ELF-1 (cell line): ENCODE measurements at regions not wholly inside any gene's neighbourhood (a gene's known extent, or its start where the extent isn't known, plus 50 kb on each side); places are given as distances from the start of the nearest gene placed in this dataset.

ENCODE experiments used
- DNase-seq: peaks from one replicate; pipeline ENCODE4 v3.0.0-alpha.2; 2016; ENCODE audit warnings: low read depth, low spot score

DNA sequence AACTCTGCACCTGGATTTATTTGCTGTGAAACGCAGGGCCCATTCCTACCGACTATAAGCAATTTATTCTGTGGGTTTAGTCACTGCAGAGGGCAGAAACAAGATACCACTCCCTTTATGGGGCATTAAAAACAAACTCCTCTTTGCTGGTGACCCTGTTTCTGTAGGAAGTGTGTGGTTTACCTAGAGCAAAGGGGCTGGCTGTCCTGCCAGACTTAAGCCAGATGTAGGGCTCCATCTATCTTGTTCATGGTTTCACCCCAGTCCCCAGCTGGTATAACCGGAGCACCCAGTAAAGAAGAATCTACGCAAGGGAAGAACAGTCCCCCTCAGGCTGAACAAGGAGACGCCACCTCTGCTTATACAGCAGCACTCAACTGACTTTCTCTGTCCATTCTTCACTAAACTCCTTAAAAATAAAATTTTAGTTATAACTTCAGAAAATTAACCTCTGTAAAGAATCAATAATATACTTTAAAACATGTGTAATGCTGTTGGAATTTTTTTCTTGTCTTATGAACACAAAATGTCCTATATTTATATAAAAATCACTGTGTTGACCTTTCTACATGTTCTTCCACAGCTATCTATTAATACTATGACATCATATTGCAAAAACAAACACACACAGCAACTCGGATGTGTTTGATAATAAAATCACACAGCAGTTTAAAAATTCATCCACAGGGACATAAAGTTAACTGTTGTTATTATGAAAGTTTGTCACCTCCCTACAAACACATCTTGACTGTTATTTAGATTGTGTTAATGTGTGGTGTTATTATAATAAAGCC, 126.1 kb upstream of the RPS6KA2 start:
- no peak for DNase-seq

DNA sequence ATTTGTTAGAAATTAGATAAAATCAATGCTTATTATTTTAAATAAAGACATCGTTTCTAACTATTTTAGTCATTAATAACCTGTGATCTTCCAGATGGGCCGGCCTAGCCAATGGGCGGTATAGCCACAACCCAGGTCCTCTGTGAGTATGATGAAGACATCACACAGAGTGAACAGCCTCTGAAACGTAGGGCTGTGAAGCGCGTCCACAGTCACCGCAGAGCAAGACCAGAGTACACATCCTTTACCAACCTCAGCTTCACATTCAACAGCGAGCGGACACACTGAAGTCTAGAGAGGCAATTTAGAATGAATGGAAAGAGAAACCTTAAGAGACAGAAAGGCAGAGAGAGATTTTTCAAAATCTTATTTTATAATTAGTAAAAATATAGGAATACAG, 125.0 kb upstream of the RPS6KA2 start:
- no peak for DNase-seq

DNA sequence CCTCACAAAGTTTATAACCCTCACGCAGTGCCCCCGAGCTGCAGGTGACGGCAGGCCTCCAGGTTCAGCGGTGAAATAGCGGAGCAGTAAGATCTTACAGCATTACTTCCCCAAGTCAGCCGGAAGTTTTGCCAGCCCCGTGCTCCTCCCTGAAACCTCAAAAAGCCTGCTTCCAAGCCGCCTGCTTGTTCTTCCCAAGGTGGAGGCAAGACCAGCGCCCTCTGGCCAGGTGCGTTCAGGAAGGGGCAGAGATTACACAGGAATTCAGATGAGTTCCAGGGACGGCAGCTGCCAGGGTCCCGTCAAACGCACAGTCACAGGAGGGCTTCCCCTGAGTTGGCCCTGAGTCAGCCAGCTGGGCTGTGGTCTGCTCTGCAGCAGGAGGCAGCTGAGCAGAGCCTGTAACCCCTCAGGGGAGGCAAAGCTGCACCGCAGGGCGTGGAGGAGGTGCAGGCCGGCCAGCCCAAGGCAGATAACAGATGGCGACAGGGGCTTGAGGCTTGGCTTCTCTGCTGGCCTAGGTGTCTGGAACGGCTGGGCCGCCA, 124.1 kb upstream of the RPS6KA2 start:
- peak; percentile 91 for DNase-seq

DNA sequence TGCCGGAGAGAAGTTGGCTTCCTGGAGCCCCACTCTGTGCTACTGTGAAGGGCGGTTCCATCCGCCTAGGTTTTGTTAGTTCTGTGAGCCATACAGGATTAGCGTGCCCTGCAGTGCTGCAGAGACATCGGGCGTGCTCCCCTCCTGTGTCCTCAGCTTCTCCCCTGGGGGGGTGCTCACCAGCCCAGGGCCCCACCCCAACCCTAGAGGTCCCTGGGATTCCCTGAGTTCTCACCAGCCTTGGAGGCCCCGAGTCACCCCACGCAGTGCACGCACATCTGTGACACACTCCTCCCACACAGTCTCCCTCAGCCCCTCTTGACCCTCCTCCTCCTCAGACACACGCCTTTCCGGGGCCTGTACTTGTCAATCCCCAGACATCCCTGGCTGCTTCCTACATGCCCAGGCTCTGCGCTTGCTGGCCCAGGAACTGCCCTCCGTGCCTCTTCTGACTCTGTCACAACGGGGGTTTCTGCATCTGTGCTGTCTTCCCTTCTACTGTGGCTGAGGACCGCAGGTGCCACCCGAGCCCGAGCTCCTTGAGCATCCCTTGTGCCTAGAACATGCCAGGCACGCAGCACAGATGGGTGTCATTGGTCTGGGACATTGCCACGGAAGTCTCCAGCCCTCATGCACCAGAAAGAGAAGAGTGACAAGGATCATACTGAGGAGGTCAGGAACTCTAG, 123.2 kb upstream of the RPS6KA2 start:
- DNase-seq, result no peak

DNA sequence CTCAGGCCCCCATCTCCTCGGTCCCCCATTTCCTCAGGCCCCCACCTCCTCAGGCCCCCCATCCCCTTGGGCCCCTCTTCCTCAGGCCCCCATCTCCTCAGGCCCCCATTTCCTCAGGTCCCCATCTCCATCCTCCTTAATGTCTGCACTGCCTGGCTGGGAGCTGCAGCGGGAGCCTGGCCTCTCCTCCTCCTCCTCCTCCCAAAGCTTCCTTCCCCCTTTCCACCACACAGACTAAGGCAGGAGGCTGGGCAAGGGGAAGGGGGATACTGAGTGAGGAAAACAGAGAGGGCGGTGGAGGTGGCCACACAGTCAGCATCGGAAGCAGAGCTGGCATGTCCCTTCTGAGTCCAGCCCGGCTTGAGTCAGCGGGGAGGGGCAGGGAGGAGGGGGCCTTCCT, 122.6 kb upstream of the RPS6KA2 start:
- DNase-seq, result no peak

DNA sequence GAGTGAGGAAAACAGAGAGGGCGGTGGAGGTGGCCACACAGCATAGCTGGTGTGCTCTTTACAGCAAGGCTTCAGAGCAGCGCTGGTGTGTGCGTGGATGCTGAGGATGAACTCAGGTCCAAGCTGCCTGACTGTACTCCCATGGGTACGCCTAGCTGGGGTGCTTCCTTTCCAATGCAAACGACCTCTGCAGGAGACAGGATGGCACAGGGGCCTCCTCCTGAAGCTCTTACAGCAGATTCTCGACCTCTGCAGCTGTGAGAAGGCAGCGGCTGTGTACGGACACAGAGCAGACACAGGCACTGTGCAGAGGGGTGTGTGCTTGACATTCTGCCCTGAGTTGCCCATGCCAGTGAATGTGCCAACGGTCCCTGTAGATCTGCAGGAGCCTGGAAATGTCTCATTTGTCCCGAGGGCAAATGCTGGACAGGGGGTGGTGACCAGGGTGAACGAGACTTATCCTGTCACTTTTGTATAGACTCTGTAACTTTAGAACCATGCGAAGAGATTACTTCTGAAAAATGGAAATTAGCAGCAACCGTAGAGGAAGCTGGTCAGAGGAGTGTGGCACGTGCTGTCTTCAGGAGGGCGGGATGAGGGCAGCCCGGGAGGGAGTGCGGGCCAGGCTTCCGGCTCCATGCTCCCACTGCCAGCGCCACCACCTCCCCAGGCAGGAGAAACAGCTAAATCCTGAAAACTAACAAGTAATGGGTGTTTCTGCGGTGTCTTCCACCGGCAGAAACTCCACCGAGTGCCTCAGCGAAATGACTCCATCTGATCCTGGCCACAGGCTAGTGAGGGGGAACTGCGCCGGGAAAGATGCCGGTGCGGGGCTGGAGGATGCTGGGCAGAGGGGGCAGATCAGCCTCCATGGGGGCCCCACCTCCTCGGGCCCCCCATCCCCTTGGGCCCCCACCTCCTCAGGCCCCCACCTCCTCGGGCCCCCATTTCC, 120.9 kb upstream of the RPS6KA2 start:
- DNase-seq, result no peak

DNA sequence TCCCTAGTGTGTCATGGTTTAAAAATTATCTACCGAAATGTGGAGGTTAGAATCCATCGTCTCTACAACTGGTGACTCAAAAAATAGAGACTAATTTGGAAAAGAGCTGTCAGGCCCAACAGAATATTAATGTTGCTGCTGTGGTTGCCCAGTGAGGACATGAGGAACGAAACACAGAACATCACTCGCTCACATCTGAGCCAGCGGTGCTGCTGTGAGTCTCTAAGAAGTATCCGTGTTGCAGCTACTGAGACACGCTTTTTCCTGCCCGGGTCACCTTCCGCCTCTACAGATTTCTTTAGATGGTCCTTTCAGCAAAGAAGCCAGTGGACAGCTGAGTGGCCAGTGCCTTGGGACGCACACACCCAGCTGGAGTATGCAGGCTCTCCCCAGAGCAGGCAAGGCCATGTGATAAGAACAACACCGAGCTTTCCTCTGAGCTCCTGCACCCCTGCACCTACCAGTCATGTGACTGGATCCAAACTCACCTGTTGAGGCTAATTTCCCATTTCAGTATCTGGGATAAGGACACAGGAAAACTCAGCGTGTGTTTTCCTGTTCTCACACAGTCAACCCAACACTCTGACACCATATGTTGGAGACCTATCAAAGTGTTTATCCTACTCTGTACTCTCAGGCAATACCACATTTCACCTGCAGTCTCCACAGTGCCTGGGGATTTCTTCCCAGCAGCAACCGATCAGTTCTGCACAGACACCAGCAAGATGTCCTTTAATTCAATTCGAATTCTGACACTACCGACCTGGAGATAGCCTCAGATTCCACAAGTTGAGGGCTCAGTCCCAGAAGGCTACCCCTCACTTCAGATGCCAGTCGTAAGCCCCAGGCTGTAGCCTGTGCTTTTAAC, 119.0 kb upstream of the RPS6KA2 start:
- DNase-seq, result no peak

DNA sequence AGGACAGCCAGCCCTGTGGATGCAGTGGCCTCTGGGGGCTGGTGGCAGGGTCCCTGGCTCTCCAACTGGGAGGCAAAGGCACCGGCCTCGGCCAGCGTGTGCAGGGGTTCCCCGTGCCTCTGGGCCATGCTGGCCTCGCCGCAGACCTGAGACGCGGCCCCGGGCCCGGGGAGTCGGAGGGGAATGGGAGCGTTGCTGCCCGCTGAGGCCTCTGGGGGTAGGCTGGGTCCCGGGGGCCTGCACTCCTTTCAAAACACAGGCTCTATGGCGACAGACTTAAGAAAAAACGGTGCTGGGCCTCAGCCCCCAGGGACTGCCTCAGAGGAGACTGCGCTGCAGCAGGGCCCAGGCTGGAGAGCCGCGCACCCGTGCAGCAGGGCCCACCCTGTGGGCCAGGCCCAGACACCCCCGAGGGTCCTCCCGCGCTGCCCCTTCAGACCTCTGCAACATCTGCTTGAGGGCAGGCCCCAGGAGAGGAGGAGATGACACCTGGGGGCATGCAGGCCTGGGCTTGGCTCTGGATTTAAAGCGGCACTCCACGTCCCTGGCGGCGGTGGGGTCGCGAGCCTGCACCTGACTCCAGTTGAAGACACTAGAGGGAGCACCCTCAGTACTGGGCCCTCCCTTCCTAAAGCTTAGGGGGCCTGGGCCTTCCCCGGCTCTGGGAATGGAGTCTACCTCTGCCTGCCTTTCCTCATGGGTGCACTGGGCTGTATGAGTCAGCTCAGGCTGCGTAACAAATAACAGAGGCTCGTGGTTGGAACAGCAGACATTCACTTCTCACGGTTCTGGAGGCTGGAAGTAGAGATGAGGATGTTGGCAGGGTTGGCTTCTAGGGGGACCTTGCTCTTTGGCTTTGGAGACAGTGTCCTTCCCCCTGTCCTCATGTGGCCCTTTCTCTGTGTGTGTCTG, 117.4 kb upstream of the RPS6KA2 start:
- DNase-seq, result peak; percentile 55

DNA sequence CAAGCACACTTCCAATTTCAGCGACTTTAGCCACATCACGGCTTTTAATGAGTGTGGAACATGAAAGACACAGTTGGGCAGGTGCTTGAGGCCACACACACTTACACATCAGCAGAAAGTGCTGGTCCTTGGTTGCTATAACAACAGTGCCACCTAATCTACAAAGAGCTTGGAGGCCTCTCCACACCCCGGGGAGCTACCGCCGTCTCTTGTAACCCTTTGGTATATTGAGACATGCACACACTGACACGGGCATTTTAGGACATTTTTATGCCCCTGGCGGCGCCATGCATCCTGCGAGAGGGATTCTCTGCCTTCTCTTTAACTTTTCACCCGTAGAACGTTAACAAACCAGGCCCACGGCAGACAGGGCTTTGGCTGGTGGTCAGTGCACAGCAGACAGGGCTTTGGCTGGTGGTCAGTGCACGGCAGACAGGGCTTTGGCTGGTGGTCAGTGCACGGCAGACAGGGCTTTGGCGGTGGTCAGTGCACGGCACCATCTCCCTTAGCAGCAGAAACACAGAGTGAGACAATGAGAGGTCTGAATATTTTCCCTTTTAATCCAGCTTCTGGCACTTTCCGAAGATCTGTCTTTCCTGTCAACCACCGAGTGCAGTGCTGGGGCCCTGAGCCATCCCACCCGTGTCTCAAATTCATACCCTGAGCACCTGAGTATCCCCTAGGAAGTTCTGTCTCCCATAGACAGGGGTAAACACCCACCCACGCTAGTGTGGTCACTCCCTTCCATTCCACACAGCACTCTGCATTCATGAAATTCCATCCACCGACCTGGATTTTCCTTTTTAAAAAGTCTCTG, 116.6 kb upstream of the RPS6KA2 start:
- DNase-seq, result no peak

DNA sequence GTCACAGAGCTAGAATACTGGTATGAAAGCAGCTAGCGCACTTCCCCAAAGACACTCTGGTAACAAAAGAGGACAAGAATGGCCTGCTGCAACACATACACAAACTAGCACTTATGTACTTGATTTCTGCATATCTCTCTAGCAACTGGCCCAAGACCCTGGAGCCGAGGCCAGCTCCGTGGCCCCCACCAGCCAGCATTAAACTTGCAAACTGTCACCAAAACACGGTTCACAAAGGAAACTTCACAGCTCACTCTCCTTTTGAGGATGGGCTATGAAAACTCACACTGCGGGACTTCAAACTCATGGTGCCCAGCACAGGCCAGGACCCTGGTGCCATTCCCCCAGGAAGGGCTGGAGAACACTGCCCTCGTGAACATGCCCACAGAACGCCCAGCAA, 115.9 kb upstream of the RPS6KA2 start:
- no peak for DNase-seq

DNA sequence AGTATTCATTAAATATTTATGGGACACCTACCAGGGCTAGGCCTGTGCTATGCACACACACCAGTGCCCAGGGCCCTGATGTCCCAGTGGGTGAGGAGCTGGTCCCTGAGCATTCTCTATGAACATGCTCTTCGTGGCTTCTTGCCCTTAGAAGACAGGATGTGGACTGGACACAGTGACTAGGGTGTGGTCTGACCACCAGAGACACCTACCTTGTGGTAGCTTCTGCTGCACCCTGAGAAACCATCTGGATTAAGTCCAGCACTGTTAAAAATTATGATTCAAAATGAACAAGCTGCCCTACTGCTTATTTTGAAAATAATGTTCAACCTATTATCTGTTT, 112.9 kb upstream of the RPS6KA2 start:
- no peak for DNase-seq

DNA sequence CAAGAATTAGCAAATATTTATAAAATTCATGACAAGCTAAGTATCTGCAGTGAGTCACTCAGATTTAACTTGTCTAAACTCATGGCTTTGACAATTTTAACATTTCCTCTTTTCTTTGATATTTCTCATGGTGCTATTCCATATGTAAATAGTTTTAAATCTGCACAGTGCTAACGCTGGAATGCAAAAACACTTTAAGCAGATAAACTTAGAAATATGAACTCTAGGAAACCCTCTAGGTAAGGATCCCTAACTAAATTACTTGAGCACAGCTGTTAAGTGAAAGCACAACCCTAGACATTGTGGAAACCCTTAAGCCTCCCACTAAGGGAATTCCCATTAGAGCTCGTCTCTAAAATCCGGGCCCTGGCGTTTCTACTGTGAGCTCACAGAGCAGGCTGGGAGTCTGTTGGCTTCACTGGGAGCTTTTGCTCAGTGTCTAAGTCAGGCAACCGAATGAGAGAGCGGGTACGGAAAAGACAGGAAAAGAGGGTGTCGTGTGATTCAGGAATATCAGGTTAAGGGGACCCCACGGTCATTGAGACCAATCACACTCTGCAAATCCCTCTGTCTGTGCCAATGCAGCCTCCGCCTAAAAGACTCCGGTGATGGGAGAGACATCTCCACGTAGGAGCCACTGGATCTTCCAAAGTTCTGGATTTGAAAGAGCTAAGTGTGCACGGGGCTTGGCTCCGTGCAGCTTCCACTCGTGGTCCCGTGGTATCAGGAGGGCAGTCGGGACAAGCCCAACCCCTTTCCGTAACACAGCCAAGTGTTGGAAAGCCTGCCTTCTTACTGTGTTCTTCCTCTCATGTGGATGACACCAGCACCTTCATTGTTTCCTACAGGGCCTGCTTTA, 112.3 kb upstream of the RPS6KA2 start:
- no peak for DNase-seq

DNA sequence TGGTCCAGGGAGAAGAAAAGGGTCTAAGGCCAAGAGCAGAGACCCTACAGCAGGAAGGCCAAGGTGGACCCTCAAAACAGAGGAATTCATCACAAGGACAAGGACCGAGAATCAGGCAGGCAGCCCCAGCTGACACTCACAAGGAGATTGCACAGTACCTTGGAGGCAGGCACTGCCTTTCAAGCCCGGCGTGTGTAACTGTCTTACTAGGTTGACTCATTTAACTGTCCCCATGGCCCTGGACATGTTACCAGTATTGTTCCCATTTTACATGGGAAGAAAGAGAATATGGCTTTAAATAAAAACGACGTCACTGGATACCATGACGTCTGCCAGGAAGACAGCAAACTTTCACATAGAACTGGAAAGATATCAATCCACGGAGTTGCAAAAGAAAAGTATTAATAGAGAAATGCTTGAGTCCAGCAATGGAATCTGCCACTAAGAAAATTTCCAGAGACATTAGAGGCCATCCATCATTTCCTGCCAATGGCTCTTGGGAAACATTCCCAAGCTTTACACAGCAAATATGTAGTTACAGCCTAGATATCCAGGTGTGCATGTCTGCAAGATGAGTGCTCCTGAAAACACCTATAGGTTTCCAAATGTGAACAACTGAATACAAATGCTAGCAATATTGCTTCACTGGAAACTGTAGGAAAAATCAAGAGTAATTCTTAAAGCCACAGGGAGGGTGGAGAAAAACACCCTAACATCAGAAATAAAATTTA, 111.5 kb upstream of the RPS6KA2 start:
- no peak for DNase-seq

DNA sequence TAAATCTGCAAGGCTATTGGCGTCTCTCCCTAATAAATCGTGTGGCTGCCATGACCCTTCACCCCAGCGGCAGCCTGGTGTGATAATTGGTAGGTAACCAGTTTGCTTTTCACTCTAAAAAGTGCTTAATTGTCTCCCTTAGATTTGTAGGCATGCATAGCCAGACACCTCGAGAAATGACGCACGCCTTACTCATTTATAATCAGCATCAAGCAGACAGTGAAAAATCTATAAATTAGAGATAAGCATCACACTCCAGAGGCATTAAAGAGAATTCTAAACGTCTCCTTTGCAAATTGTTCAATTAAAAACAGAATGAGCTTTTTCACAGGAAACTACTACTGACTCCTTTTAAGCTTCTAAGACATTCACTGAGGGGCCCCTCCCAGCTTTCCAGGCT, 110.2 kb upstream of the RPS6KA2 start:
- no peak for DNase-seq

DNA sequence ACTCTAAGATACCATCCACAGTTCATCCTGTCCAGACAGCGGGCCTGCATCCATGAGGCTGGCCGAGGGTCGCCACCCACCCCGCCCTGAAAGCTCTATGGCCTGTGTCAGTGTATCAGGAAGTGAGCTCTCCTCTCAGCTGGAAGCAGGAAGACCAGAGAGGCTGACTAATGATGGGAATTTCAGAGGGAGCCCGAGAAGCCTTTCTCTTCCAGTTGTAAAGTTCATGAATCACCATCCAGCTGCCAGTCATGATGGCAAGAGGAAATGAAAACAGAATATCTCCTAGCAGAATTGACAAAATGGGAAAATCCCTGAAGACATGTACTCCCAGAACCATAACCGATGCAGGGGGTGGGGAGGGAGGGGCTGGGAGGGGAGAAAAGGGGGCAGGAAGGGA, 109.6 kb upstream of the RPS6KA2 start:
- DNase-seq, result peak; percentile 23

DNA sequence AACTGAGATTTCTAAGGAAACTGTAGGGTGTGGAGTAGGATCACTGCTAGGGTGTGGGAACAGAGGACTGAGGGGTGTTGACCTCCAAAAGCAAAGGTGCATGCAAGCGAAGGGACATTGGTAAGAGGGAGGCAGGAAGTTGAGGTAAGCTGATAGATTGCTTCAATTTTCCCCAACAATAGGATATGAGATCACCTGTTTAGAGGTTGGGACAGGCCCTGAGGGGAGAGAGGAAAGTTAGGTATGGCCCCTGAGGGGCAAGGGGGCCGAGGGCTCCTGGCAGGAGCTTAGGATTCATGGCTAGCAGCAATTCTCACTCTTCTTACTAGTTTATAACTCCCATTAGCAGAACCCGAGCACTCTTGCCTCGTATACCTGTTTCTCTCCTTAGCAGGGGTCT, 106.8 kb upstream of the RPS6KA2 start:
- peak; percentile 27 for DNase-seq

DNA sequence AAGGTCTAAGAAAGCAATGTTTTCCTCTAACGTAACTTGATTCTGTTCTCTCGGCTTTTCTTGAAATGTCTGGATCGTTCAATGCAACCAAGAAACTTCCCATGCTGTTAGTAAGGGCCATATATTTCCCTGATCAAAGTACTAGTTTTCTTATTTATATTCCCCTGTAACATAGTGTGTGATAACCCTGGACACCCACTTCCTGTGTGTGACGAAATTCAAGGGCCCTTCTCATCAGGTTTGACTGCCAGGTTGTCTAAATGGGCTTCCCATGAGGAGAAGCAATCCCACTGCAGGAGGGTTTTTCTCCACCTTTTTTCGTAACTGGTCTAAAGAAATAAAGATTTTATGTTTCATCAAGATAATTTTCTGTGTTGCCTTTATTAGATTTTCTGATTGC, 102.6 kb upstream of the RPS6KA2 start:
- DNase-seq, result no peak
